Ascending aorta (tissue), 2 donors: ENCODE measurements at regions not wholly inside any gene's neighbourhood (a gene's known extent, or its start where the extent isn't known, plus 50 kb on each side); places are given as distances from the start of the nearest gene placed in this dataset.

Experiments used
- DNase-seq, 2 donors: peaks; one replicate each; pipeline ENCODE4 v3.0.0-alpha.2; 2019; ENCODE audit warnings: low spot score in 2 of 2
- H3K27ac ChIP-seq, 2 donors: fragments of 200-600 bp; sonication (generic); one replicate each; pipeline ENCODE4 v1.5.1; 2016 to 2017; ENCODE audit warnings: mild to moderate bottlenecking in 1 of 2
- H3K27me3 ChIP-seq: fragments of 200-600 bp; sonication (generic); one replicate; pipeline ENCODE4 v1.5.1; 2017
- H3K36me3 ChIP-seq, 2 donors: fragments of 200-600 bp; sonication (generic); one replicate each; pipeline ENCODE4 v1.5.1; 2016
- H3K4me1 ChIP-seq, 2 donors: fragments of 200-600 bp; sonication (generic); one replicate each; pipeline ENCODE4 v1.5.1; 2016 to 2017; ENCODE audit warnings: mild to moderate bottlenecking in 1 of 2
- H3K4me3 ChIP-seq, 2 donors: fragments of 200-600 bp; sonication (generic); one replicate each; pipeline ENCODE4 v1.5.1; 2016 to 2017; ENCODE audit warnings: mild to moderate bottlenecking in 1 of 2
- H3K9me3 ChIP-seq, 2 donors: fragments of 200-600 bp; sonication (generic); one replicate each; pipeline ENCODE4 v1.5.1; 2016
- intact Hi-C: fragments of 100-400 bp; cut with DNase I; formaldehyde crosslinking; loops from one replicate; pipeline ENCODE4 v1.15.1; 2023
- TF ChIP-seq, protein P1 (sequence below), 3 experiments: fragments of 200-600 bp in 2 of 3; fragments of 450-650 bp in 1 of 3; sonication (generic) in 2 of 3; IDR thresholded peaks; one replicate each; pipeline ENCODE4 v1.5.1; 2016 to 2019; ENCODE audit warnings: antibody characterized with exemption in 3 of 3, mild to moderate bottlenecking in 1 of 3, moderate library complexity in 1 of 3

GRCh38 chr11:133720951-133721350 lies 124.4 kb downstream of the SPATA19 start:
- Histone ChIP-seq H3K27ac (no peak overlapping the region), H3K4me3 (no peak overlapping the region), H3K27me3 (no peaks in the 10 kb centered on the region), H3K9me3 (no peaks in the 10 kb centered on the region), H3K4me1 (no peaks in the 10 kb centered on the region), H3K36me3 (no peaks in the 10 kb centered on the region)
- TF ChIP-seq, protein P1, sequence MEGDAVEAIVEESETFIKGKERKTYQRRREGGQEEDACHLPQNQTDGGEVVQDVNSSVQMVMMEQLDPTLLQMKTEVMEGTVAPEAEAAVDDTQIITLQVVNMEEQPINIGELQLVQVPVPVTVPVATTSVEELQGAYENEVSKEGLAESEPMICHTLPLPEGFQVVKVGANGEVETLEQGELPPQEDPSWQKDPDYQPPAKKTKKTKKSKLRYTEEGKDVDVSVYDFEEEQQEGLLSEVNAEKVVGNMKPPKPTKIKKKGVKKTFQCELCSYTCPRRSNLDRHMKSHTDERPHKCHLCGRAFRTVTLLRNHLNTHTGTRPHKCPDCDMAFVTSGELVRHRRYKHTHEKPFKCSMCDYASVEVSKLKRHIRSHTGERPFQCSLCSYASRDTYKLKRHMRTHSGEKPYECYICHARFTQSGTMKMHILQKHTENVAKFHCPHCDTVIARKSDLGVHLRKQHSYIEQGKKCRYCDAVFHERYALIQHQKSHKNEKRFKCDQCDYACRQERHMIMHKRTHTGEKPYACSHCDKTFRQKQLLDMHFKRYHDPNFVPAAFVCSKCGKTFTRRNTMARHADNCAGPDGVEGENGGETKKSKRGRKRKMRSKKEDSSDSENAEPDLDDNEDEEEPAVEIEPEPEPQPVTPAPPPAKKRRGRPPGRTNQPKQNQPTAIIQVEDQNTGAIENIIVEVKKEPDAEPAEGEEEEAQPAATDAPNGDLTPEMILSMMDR (IDR thresholded peaks at IDR 0.05), result no peak
- intact Hi-C loops, result no loop called here
- DNase-seq, result no peak

DNA sequence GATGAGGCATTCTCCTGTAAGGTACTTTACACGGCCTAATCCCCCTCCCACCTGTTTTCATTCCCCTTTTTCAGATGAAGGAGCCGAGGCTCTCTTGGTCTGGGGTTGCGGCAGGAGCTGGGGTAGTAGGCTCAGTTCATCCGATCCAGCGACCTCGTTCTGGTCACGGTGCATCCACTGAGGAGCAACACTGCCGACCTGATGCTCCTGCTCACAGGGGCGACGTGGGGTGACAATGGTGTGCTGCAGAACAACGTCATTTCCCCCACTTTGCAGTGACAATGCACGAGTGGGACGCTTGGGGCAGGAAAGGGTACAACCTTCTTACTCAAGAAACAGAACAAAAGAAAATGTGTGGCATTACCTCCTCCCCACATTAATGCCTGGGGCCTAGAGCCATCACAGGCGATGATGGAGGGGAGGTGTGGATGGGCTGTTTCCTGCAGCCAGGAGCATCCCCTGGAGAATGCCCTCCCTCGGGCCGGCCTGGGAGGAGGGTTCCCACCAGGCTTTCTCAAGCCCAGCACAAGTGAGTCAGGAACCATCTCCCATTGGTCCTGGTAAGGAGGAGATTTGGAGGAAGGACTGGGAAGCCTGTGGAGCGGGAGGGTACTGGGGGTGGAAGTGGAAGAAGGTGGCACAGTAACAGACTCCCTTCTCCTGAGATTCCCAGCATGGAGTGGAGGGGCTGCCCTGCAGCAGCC lies 125.6 kb downstream of the SPATA19 start:
- no peak for DNase-seq
- H3K36me3 ChIP-seq, result no peaks in the 10 kb centered on the region
- H3K9me3 ChIP-seq, result no peaks in the 10 kb centered on the region
- no peaks in the 10 kb centered on the region for H3K27me3 ChIP-seq
- no peak overlapping the region for H3K4me3 ChIP-seq
- no peak overlapping the region for H3K27ac ChIP-seq
- intact Hi-C loops, result no loop called here
- no peaks in the 10 kb centered on the region for H3K4me1 ChIP-seq
- TF ChIP-seq, protein P1 (IDR thresholded peaks at IDR 0.05), result no peak

DNA sequence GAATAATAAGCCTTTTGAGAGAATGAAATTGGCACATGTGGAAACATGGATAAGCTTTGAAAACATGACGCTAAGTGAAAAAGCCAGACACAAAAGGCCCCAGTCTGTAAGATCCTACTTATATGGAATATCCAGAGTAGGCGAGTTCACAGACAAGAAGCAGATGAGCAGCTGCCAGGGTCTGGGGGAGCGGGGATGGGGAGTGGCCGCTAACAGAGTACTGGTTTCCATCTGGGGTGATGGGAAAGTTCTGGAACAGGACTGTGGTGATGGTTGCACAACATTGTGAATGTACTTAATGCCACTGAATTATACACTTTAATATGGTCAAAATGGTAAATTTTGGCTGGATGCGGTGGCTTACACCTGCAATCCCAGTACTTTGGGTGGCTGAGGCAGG lies 126.5 kb downstream of the SPATA19 start:
- Histone ChIP-seq H3K4me3 (no peak overlapping the region), H3K9me3 (no peaks in the 10 kb centered on the region), H3K4me1 (no peaks in the 10 kb centered on the region), H3K36me3 (no peaks in the 10 kb centered on the region), H3K27ac (no peak overlapping the region), H3K27me3 (no peaks in the 10 kb centered on the region)
- DNase-seq, result no peak
- TF ChIP-seq, protein P1 (IDR thresholded peaks at IDR 0.05), result no peak
- intact Hi-C loops, result no loop called here

DNA sequence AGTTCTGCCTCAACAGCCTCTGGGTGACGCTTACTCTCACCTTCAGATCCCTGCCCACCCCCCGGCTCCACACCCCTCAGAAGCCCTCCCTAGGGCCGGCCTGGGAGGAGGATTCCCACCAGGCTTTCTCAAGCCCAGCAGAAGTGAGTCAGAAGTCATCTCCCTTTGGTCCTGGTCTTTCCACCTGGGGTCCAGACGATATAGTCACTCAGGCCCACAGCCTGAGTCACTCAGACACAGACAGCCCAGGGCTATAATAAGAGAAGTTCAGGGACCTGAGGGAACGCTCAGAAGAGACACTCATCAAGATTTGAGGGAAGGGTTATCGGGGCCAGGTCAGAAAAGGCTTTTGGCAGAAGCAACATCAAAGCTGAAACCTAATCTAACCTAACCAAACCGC lies 127.1 kb downstream of the SPATA19 start:
- no peaks in the 10 kb centered on the region for H3K4me1 ChIP-seq
- no peaks in the 10 kb centered on the region for H3K27me3 ChIP-seq
- H3K9me3 ChIP-seq, result no peaks in the 10 kb centered on the region
- H3K4me3 ChIP-seq, result no peak overlapping the region
- H3K27ac ChIP-seq, result no peak overlapping the region
- TF ChIP-seq, protein P1 (IDR thresholded peaks at IDR 0.05), result no peak
- no peak for DNase-seq
- intact Hi-C loops, result no loop called here
- no peaks in the 10 kb centered on the region for H3K36me3 ChIP-seq

GRCh38 chr11:133716602-133717001 lies 128.7 kb downstream of the SPATA19 start:
- Histone ChIP-seq H3K27me3 (no peaks in the 10 kb centered on the region), H3K9me3 (no peaks in the 10 kb centered on the region), H3K36me3 (no peaks in the 10 kb centered on the region), H3K4me3 (no peak overlapping the region), H3K27ac (no peak overlapping the region), H3K4me1 (no peaks in the 10 kb centered on the region)
- DNase-seq, result no peak
- intact Hi-C loops, result no loop called here
- TF ChIP-seq, protein P1 (IDR thresholded peaks at IDR 0.05), result no peak

DNA sequence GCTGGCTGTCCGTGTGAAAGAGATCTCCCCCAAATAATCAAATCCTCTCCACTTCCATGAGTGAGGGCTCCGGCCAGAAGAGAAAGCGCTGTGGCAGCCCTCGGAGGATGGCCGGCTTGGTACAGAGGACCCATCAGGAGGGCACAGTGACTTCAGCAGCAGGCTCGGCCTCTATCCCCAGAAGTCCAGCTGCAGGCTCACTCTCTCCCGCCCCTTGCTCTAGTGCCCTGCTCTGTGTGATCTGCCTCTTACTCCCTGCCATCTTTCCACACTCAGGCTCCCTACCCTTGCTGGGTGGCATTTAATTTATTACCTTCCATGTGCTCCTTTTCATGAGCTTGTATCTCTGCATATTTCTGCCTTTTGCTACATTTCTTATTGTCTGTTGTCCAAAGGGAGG lies 129.7 kb downstream of the SPATA19 start:
- no peaks in the 10 kb centered on the region for H3K27me3 ChIP-seq
- intact Hi-C loops, result no loop called here
- H3K9me3 ChIP-seq, result no peaks in the 10 kb centered on the region
- TF ChIP-seq, protein P1 (IDR thresholded peaks at IDR 0.05), result no peak
- H3K4me1 ChIP-seq, result no peaks in the 10 kb centered on the region
- H3K36me3 ChIP-seq, result no peaks in the 10 kb centered on the region
- DNase-seq, result no peak
- no peak overlapping the region for H3K4me3 ChIP-seq
- no peak overlapping the region for H3K27ac ChIP-seq
